C4-2B (cell line): ENCODE measurements at regions not wholly inside any gene's neighbourhood (a gene's known extent, or its start where the extent isn't known, plus 50 kb on each side); places are given as distances from the start of the nearest gene placed in this dataset.

Source experiments
- CTCF ChIP-seq: fragments of 450-650 bp; conservative IDR thresholded peaks from 2 replicates; pipeline ENCODE4 v1.5.1; 2017; ENCODE audit warnings: mild to moderate bottlenecking
- ZFX ChIP-seq: fragments of 450-650 bp; IDR thresholded peaks from 2 replicates; pipeline ENCODE4 v1.6.1; 2017

- TF ChIP-seq CTCF (no peak), ZFX (no peak)
Measured at GRCh38 chr16:26627958-26628357, 438.8 kb upstream of the C16orf82 start.
